ENCODE measurements at regions not wholly inside any gene's neighbourhood (a gene's known extent, or its start where the extent isn't known, plus 50 kb on each side); places are given as distances from the start of the nearest gene placed in this dataset.
A peak's percentile ranks its signal among the peaks of the same experiment; 100 is the strongest.

DNA sequence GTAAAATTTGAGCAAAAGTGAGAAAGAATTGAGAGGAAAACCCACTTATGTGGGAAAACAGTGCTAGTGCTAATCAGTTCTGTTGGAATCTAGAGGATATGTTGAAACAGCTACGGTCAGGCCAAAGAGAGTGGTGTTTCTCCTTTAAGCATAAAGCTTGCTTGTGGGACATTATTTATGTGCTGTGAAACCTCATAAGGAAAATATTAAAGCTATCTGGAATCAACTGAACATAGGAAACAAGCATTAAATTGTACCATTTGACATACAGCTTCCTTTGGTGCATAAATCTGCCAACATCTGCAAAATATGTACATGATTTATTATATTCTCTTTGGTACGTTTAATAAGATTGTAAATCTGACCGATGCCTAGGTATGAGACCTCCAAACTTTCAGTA, 182.5 kb upstream of the PDE10A start:
- Histone ChIP-seq H3K4me3 (ENCODE audit: low read length) (no peak overlapping the region), H3K27ac (ENCODE audit: low read length) (no peak overlapping the region), H3K9me3 (ENCODE audit: low read length) (no peaks in the 10 kb centered on the region), H3K79me2 (ENCODE audit: low read length) (no peaks in the 10 kb centered on the region), H3K27me3 (ENCODE audit: low read length) (peaks cover 6% of the 10 kb centered on the region), H3K36me3 (ENCODE audit: low read depth, low read length) (no peaks in the 10 kb centered on the region; the same call in 1 of the 2 replicates), H4K20me1 (ENCODE audit: low read length) (no peaks in the 10 kb centered on the region), H3F3A (ENCODE audit: low read length, unreplicated experiment) (no peaks in the 10 kb centered on the region), H3K4me2 (ENCODE audit: low read length) (peak overlapping the region; percentile 79; the same call in 1 of the 2 replicates), H2AFZ (ENCODE audit: low read length) (no peak overlapping the region), H3K9me2 (replicated peaks; ENCODE audit: low read length) (no peaks in the 10 kb centered on the region), H3K4me1 (ENCODE audit: insufficient read depth, low read length) (0 out of 2 replicates have a peak, but pooled peaks cover 4% of the 10 kb centered on the region), H3K9ac (ENCODE audit: low read length) (no peak overlapping the region)
- TF ChIP-seq, protein P1, sequence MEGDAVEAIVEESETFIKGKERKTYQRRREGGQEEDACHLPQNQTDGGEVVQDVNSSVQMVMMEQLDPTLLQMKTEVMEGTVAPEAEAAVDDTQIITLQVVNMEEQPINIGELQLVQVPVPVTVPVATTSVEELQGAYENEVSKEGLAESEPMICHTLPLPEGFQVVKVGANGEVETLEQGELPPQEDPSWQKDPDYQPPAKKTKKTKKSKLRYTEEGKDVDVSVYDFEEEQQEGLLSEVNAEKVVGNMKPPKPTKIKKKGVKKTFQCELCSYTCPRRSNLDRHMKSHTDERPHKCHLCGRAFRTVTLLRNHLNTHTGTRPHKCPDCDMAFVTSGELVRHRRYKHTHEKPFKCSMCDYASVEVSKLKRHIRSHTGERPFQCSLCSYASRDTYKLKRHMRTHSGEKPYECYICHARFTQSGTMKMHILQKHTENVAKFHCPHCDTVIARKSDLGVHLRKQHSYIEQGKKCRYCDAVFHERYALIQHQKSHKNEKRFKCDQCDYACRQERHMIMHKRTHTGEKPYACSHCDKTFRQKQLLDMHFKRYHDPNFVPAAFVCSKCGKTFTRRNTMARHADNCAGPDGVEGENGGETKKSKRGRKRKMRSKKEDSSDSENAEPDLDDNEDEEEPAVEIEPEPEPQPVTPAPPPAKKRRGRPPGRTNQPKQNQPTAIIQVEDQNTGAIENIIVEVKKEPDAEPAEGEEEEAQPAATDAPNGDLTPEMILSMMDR (conservative IDR thresholded peaks at IDR 0.05; ENCODE audit: low read depth, low read length), result no peak
- no peak for TF ChIP-seq EZH2 (IDR thresholded peaks at IDR 0.05; ENCODE audit: low read length, unreplicated experiment)
- no peak for TF ChIP-seq EZH2phosphoT487 (IDR thresholded peaks at IDR 0.05; ENCODE audit: borderline replicate concordance, low read length)
- ChIA-PET CTCF (no interaction called here), POLR2A (ENCODE audit: unreplicated experiment) (no interaction called here)
- no TSS peak for BruUV-seq (replicated peaks)
- DNase-seq (no peak), ATAC-seq (no peak)
- intact Hi-C loops (cut with micrococcal nuclease), result no loop called here

DNA sequence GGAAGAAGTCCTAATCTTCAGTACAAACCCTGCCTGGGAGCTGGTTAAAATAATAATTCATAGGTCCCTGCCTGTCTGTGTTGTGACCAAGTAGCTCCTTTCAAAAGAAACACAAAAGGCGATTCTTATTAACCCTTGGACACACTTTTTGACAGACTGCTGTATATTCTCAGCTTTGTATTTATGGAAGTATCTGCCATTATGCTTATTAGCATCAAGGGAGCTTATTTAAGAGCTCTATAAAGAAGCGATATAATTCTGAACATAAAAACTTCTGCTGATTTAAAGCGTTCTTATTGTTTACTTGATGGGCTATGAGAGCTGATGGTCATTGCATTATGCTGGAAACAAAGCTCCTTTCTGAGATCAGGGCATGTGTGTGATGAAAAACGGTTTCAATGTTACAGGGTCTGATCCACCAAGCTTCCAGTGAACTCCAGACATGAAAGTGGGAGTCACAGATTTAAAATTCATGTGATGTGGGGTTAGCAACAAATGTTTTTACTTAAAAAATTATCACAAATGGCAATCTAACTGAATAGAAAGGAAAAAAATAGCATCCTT, 181.8 kb upstream of the PDE10A start:
- ChIA-PET POLR2A (ENCODE audit: unreplicated experiment) (no interaction called here), CTCF (no interaction called here)
- H3K79me2 ChIP-seq (ENCODE audit: low read length), result no peaks in the 10 kb centered on the region
- H3K4me2 ChIP-seq (ENCODE audit: low read length), result no peak overlapping the region
- H4K20me1 ChIP-seq (ENCODE audit: low read length), result no peaks in the 10 kb centered on the region
- no peak for TF ChIP-seq EZH2phosphoT487 (IDR thresholded peaks at IDR 0.05; ENCODE audit: borderline replicate concordance, low read length)
- TF ChIP-seq, protein P1 (conservative IDR thresholded peaks at IDR 0.05; ENCODE audit: low read depth, low read length), result no peak
- no peak for TF ChIP-seq EZH2 (IDR thresholded peaks at IDR 0.05; ENCODE audit: low read length, unreplicated experiment)
- intact Hi-C loops (cut with micrococcal nuclease), result no loop called here
- H3K4me1 ChIP-seq (ENCODE audit: insufficient read depth, low read length), result 0 out of 2 replicates have a peak, but pooled peaks cover 4% of the 10 kb centered on the region
- H3F3A ChIP-seq (ENCODE audit: low read length, unreplicated experiment), result no peaks in the 10 kb centered on the region
- peaks cover 6% of the 10 kb centered on the region for H3K27me3 ChIP-seq (ENCODE audit: low read length)
- BruUV-seq (replicated peaks), result no TSS peak
- no peaks in the 10 kb centered on the region for H3K36me3 ChIP-seq (ENCODE audit: low read depth, low read length)
- DNase-seq (no peak), ATAC-seq (no peak)
- H3K9me3 ChIP-seq (ENCODE audit: low read length), result no peaks in the 10 kb centered on the region
- H3K9me2 ChIP-seq (replicated peaks; ENCODE audit: low read length), result no peaks in the 10 kb centered on the region
- no peak overlapping the region for H3K4me3 ChIP-seq (ENCODE audit: low read length)
- no peak overlapping the region for H3K27ac ChIP-seq (ENCODE audit: low read length)
- no peak overlapping the region for H3K9ac ChIP-seq (ENCODE audit: low read length)
- H2AFZ ChIP-seq (ENCODE audit: low read length), result no peak overlapping the region

DNA sequence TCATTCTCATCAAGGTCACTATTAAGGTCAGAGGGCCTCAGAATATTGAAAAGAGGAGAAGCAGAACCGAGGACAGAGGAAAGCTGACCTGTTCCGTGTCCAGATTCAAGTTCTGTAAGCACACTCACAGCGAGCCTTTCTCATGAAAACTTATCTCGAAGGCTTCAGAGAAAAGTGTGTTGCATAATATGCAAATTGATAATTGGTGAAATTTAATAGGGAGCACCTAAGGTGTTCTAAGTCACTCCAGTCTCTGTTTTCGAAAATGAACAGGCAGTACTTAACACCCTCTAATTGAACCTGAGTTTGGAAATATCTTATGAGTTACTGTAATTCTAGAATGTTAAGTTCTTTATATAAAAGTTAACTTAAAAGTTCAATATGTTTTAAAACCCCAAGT, 181.2 kb upstream of the PDE10A start:
- TF ChIP-seq, protein P1 (conservative IDR thresholded peaks at IDR 0.05; ENCODE audit: low read depth, low read length), result no peak
- TF ChIP-seq EZH2 (IDR thresholded peaks at IDR 0.05; ENCODE audit: low read length, unreplicated experiment) (no peak), EZH2phosphoT487 (IDR thresholded peaks at IDR 0.05; ENCODE audit: borderline replicate concordance, low read length) (no peak)
- Histone ChIP-seq H3K9me2 (replicated peaks; ENCODE audit: low read length) (no peaks in the 10 kb centered on the region), H3K4me2 (ENCODE audit: low read length) (no peak overlapping the region), H3K9me3 (ENCODE audit: low read length) (no peaks in the 10 kb centered on the region), H3F3A (ENCODE audit: low read length, unreplicated experiment) (no peaks in the 10 kb centered on the region), H3K27ac (ENCODE audit: low read length) (no peak overlapping the region), H3K27me3 (ENCODE audit: low read length) (peaks cover 6% of the 10 kb centered on the region), H3K4me1 (ENCODE audit: insufficient read depth, low read length) (0 out of 2 replicates have a peak, but pooled peaks cover 4% of the 10 kb centered on the region), H2AFZ (ENCODE audit: low read length) (no peak overlapping the region), H4K20me1 (ENCODE audit: low read length) (no peaks in the 10 kb centered on the region), H3K36me3 (ENCODE audit: low read depth, low read length) (no peaks in the 10 kb centered on the region), H3K4me3 (ENCODE audit: low read length) (no peak overlapping the region), H3K9ac (ENCODE audit: low read length) (no peak overlapping the region), H3K79me2 (ENCODE audit: low read length) (no peaks in the 10 kb centered on the region)
- DNase-seq, result no peak
- ChIA-PET CTCF (no interaction called here), POLR2A (ENCODE audit: unreplicated experiment) (no interaction called here)
- intact Hi-C loops (cut with micrococcal nuclease), result no loop called here
- no TSS peak for BruUV-seq (replicated peaks)
- ATAC-seq, result no peak
